ENCODE measurements at regions not wholly inside any gene's neighbourhood (a gene's known extent, or its start where the extent isn't known, plus 50 kb on each side); places are given as distances from the start of the nearest gene placed in this dataset.

DNA sequence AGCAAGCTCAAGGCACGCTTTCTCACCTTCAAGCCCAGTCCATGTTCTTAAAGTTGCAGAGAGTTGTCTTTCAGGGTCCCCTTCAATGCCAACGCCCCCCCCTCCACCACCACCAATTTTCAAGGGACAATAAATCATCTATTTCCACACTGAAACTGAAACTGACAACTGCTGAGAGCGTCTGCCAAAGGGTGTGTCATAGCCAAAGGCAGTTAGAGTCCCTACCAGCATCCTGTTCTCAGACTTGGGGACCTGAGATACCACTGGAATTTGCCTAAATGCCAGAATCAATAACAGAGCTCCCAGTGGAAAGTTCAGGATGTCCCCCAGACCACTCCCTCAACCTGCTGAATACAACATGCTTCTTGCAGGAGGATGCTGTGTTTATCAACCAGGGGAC, 133.2 kb upstream of the SOX9 start:
- no peak for DNase-seq

DNA sequence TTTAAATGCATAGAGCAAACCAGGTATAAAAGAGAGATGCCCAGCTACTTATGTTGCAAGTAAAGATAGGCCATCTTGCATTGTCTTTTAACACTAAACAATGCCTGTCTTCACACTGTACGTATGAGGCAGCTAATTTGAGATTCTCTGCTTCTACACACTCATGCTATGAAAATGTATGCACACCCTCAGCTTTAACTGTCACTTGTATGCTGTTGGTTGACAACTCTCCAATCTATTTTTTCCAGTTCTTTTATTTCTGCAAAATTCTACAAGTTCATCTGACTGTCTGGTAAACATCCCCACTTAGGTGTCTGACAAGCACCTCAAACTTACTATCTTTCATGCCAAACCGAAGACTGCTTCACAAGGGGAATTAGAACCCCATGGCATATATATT, 131.7 kb upstream of the SOX9 start:
- DNase-seq: no peak

DNA sequence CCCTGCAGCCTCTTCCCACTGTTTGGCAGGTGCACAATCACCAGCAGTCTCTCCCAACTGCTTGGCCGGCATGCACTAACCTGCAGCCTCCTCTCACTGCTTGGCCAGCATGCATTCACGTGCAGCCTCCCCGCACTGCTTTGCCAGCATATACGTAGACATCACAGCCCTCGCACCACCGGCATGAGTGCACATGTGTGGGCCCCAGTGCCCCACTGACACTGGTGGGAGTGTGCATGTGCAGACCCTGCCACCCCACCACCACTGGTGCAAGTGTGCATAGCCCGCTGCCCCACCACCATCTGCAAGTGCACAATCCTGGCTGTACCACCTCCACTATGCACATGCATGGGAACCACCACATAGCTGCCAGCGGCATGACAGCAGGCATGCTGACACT, 127.5 kb upstream of the SOX9 start:
- no peak for DNase-seq

DNA sequence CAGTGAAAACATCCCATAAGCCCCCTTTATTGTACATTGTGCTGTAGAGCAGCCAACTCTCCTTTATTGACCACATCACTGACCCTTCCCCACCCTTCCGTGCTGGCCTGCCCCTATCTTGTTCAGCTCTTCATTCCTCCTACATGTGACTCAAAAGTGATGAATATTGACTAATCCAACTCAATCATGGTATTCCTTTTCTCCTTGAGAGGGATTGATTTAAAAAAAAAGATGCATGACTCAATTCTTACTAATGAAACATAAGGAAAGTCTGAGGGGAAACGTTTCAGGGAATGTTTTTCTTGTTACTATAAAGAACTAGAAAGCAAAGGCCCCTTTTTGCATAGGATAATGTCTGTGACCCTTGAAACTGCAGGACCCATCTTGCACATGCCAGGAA, 125.2 kb upstream of the SOX9 start:
- DNase-seq: no peak

DNA sequence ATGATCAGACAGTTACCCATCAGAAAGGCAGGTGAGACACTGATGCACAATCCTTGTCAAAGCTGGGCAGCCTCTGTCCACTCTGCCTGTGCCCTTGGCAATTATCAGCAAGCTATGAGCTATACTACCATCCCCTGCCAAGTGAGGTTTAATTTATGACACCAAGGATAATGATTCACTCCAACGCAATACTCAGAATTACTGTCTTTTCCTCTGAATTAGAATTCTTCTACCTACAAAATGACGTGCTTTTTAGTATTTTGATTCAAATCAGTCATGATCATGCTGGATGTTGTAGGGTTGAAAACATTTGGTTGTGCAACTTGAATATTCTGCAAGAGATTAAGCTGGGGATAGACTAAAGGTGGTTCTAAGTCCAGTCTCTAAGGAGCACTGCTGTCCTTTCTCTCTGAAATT, 116.8 kb upstream of the SOX9 start:
- DNase-seq: no peak

DNA sequence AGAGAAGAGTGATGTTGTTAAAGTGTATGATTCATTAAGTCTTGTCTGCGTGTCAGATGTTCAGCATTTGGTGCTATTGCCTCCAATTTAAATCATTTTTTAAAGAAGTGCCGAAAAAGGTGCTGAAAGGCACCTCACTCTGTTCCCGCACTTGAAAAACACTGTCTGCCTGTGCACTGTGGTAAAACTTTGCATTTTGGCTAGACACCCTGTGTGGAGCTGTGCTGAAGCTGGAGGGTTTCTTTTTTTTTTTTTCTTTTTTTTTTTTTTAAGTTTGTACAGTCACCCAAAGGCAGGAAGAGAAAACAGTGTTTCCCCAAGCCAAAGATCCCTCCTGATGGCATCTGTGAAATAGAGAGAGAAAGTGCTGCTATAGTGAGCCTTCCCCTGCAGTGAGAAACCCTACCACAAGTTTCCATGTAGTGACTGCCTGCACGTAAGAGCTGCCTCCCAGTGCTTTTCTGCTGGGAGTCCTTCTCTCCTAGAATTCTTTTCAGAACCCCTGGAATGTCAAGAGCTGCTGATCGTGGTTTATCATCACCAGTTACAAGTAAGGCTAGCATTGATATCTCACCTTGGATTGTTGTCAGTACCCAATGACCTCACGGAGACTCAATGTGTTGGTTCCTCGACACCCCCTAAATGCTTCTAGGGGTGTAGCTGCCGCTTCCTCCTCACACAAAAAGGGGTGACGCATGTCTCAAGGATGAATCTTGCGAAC, 116.0 kb upstream of the SOX9 start:
- no peak for DNase-seq

DNA sequence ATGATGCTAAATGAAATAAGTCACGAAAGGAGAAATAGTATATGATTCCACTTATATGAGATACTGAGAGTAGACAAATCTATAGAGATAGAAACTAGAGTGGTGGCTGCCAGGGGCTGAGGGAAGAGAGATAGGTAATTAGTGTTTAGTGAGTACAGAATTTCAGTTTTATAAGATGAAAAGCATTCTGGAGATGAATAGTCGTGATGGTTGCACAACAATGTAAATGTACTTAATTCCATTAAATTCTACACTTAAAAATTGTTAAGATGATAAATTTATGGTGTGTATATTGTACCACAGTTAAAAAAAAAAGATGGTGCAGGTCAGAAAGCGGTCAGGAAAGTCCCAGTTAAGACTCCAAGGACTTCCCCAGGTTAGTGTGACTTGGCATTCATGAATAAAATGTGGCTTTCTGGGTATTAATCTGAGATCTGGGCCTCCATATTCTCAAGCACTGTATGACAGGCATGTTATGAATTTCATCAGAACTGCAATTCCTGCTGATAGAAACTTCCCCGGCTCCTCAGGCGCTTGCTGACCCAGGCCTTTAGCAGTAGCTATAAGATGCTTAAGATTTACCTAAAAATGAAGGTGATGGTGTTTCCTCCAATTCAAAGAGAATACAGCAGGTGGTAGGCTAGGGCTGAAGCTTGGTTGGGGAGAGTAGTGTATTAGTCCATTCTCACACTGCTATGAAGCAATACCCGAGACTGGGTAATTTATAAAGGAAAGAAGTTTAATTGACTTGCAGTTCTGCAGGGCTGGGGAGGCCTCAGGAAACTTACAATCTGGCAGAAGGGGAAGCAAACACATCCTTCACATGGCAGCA, 115.3 kb upstream of the SOX9 start:
- no peak for DNase-seq

DNA sequence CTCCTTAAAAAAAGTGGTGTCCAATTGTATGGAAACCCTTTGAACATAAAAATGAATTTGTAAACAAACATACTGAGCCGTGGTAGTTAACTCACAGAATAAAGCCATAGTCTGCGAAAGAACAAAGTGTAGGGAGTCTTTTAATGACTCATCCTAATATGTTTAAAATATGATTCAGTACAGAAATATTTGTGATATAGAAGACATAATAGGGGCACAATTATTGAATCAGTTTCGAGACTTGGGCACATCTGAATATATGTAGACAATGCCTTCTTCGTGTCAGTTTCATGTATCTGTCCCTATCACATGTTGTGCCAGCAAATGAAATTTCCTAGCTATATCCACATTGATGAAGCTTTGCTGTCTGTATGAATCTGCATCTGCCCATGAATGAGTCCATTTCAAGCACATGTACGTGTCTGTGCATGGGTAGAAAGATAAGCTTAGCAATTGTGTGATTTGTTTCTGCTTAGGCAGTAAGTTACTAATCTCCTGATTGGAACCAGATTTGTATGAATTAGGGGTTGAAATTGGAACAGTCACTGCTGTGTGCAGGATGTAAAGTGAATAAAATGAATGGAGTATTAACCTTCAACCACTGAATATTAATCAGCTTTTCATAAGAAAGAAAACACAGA, 112.5 kb upstream of the SOX9 start:
- no peak for DNase-seq

DNA sequence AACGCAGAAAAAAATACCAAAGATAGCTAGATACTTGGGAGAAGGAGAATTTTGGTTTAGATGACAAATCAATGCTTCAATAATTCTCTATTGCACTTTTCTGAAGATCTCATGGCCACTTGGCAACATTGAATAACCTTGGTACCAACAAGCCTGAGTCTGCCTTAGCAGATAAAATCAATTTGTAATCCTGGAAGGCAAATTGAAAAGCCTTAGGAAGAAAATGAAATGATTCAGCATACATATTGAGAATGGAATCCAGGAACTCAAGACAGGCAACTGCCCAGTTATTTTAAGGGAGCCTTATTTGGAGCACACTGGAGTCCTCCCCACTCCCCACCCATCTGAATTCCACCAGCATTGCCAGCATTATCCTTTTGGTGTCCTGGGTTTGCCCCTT, 109.3 kb upstream of the SOX9 start:
- no peak for DNase-seq

DNA sequence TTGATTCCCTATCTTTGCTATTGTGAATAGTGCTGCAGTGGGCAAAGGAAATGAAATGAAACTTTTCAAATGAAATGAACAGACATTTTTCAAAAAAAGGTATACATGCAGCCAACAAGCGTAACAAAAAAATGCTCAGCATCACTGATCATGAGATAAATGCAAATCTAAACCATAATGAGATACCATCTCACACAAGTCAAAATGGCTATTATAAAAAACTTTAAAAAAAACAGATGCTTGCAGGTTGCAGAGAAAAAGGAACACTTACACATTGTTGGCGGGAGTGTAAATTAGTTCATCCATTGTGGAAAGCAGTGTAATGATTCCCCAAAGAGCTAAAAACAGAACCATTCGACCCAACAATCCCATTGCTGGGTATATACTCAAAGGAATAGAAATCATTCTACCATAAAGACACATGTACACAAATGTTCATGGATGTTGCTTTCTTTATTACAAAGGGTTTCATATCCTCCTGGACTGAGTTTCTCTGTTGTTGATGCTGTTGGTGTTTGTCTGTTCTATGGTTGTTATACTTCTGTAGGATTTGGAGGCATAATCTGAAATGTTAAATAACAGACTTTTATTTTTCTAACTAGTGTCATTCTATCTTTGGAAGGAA, 99.3 kb upstream of the SOX9 start:
- no peak for DNase-seq

DNA sequence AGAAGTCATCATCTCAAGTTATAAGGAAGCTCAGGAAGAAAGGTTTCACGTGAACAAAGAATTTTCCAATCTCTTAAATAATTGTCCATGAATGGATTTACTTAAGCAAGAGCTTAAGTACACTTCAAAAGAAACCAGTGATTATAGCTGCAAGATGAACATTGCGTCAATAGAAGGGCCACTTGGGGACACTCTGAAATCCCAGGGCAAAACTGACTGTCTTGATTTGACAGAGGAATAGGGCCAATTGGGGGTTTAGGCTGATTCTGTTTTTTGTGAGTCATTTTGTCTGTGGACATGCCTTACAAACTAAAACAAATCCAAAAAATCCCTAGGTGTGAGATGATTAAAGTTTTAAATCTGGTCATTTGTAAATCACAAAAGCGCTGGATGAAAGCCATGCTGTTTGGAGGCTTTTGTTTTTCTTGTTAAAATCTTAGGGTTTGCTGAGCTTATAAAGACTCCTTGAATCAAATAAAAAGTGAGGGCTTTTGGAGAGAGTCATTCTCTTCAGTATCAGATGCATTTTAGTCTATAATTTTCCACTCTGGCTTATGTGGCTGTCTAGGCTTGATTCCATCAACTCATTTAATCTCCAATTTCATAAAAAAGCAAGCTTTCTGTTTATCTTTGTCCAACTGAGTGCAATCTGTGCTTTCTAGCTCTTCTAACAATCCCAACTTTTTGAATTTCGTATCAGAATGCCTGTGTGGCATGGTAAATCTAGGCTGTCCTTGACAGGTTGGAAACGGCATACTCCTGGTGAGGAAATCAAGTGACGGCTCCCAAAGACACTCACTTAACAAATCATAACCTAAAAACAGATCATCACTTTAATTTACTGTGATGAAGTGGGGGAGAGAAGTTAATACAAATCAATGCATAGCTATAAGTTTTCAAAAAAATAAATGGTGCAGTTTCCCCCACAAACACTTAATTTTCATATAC, 98.2 kb upstream of the SOX9 start:
- no peak for DNase-seq

DNA sequence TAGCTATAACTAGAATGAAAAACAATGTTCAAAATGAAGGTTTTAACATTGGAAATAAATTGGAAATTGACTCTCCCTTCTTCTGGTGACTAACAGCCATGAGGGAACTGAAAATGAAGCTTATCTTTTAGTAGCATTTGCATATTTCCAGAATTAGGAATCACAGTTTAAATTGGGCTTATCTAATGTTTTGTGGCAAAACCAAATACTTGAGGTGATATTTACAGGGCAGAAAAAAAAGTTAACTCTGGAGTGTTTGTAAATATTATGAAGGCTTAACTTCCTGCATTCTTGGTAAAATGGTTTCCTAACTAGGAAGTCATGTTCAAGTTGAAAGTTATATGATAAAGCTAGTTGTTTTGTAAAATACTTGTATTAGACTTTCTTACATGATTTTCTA, 96.4 kb upstream of the SOX9 start:
- no peak for DNase-seq

DNA sequence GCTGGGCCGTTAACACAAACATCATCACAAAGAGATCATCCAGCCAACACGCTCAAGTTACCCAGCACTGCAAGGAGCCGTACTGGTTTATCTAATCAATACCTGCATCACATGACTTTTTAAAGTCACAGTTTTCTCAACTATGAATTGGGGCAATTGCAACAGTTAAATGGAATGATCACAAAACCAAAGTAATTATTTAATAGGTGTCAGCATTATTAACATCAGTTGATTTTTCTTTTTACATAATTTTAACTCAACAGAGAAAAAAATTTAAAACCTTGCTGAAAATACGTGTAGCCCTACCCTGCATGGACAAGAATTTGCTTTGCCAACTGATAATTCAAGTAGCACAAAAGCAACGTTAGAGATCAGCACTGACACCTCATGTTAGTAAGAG, 95.7 kb upstream of the SOX9 start:
- no peak for DNase-seq

DNA sequence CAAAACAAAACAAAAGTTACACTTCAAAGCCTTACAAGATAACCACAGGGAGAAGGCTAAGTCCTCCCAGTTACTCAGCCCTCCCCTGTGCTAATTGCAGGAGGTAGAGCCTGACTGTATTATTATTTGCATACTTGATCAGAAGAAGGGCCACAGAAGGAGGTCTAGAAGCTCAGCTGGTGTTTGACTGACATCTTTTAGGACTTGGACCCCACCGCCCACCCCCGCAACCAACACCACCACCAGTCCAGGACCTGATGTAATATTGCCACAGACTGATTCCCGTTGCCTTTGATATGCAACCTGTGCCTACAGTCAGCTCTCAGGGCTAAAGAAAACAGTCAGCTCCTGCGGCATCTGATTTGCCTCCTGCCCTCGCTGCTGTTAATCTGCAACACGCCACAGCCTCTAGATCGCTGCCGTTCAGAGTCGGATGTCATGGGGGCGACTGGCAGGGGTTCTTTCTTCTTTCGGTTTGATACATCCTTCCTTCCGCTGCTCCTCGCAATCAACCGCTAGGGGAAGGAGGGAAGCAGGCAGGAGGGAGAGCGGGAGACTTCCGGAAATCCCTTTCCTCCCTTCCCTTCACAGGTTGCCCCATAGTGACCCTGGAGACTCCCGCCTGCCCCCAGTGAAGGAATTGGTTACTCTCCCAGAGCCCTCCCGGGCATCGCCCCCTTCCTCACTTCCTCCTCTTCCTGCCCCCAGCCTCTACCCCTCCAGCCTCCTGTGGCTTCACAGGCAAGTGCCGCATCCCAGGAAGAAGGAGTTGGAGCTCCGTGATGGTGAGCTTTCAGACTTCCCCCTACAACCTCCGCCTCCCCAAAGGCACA, 90.5 kb upstream of the SOX9 start:
- peak in 35 of 51 donors; percentile 5 to 77 (median 28) for DNase-seq

DNA sequence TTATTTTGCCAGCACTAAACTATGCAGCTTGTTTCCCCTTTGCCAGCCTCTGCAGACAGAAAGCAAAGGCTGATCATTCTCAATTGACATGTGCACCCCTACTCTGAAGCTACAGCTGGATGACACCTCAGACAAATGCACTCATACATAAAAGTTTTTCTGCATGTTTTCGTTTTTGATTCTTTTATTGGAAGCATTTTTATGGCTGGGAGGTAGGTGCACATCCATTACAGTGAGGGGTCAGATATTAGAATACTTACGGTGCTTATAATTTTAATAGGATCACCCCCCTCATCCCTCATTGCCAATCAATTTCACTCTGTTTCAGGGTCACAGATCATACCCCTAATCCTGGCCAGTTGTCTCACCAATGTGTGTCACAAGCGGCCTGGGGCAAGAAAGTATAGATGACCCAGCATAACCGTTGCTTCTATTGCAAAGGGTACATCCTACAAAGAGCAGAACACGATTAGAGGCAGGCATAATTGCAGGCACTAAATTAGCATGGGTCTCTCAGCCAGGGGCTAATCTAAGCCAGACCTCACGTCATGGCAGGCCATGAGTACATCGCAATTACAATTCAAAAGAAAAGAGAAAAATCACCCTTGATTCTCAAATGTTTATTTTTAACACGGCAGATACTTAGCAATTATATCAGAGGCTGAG, 89.5 kb upstream of the SOX9 start:
- DNase-seq: no peak

DNA sequence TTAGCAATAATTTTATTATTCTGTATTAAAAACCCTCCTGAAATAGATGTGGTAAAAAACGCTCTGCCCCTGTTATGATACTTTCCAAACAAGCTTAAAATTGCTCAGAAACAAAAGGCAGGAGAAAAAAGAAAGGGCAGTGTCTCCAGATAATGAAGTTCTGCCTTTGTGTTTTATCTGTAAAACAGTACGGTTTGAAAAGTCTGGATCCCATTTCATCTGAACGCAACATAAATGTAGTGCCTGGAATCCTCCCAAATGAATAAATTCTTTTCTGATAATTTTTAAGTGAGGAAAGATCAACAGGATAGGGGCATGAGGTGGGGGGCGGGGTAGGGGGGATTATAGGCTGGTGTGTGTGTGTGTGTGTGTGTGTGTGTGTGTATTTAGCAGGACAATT, 87.5 kb upstream of the SOX9 start:
- DNase-seq: no peak

DNA sequence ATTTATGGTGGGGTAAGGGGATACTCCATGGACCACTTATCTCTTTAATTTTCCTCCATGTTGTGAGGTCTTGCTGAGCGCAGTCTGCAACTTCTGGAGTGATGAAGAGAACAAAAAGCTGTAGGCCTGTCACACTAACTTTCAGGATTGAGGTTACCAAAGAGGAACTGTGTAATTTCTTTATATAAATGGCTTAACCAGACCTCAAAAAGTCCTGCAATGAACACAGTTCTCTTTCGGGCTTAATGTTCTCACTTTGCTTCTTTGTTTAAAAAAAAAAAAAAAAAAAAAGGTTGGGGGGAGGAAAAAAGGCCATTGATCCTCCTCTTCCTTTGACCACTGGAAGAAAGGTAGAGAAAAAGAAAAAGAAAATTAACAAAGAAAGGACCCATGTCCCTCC, 86.8 kb upstream of the SOX9 start:
- no peak for DNase-seq

DNA sequence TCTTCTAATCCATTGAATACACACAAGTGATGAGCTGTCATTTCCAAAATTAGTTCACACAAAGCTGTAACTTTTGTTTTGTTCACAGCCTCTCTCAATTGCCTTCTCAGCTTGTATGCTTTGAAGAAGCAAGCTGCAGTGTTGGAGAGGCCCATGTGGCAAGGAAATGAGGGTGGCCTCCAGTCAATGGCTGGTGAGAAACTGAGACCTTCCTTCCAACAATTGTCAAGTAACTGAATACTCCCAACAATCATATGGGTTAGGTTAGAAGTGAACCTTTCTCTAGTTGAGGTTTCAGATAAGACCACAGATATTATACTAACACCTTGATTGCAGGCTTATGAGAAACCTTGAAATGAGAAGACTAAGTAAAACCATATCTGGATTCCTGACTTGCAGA, 82.4 kb upstream of the SOX9 start:
- no peak for DNase-seq

DNA sequence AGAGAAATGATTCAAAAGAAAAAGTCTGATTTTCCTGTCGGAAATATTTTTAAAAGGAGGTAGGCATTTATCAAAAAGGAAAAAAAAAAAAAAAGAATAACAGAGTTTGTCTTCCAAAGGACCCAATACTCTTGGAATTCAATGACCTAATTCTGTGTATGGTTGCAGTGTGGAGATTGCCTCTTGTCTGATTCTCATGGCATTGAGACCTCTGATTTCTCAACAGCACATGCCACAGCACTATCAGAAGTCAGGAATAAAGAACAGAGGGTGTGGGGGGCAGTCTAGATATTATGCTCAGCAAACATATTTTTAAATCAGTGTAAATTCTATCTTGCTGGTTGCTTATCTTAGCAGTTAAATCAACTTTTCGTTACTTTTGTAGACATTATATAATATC, 81.3 kb upstream of the SOX9 start:
- DNase-seq: no peak

DNA sequence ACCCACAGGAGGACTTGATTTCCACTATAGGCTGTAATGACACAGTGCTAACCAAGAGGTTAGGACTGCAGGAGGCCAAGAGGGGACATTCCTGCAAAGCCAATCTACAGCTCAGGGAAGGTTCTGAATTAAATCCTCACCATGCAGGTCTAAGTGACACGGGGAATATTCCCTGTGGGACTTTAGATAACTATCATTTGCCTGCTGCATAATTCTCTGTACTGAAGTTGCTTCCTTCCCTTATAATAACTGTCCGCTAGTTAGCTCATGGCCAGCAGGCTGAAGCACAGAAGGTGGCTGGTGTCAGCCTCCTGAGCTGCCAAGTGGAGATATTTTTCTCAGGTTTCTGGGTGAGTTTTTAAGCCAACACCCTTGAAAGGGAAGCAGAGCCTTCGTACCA, 74.6 kb upstream of the SOX9 start:
- DNase-seq: no peak
